ENCODE measurements at regions not wholly inside any gene's neighbourhood (a gene's known extent, or its start where the extent isn't known, plus 50 kb on each side); places are given as distances from the start of the nearest gene placed in this dataset.

DNA sequence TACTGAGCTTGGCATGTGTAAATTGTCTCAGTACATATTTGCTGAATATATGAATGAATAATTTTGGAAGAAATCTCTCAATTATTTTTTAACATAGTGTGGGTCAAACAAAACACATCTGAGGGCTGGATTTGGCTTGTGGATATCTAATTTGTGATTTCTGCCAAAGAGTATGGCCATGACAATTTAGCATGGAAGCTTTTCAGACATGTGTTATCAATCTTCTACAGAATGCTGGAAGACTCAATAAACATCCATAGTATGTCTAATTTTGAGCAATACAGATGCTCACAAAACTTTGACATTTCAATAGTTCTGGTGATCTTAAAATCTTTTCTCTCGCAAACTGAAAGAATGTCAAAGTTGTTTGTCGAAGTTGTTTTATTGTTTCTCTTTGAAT, 214.1 kb upstream of the ANKH start:
- Mint-ChIP-seq H3K4me1 (ENCODE audit: low read depth in 2 of 2) (no peaks in the 10 kb centered on the region), H3K4me3 (no peak overlapping the region), H3K27me3 (no peaks in the 10 kb centered on the region), H3K9me3 (no peaks in the 10 kb centered on the region), H3K27ac (no peak overlapping the region), H3K36me3 (no peaks in the 10 kb centered on the region)
- ATAC-seq (no peak), DNase-seq (ENCODE audit: low spot score) (no peak)

DNA sequence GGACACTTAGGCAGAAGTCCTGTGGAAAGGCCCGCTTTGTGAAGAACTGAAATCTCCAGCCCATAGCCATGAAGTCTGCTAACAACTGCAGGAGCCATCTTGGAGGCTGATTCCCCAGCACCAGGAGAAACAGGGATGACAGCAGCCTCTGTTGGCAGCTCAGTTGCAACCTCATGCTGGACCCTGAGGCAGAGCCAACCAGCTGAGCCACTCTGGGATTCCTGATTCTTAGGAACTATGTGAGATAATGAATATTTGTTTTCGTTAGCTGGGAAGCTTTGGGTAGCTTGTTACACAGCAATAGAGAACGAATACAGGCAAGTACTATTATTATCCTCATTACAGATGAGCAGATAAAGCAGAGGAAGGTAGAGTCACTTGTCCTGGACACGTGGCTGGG, 210.5 kb upstream of the ANKH start:
- no peak overlapping the region for H3K27ac Mint-ChIP-seq
- peaks cover 7% of the 10 kb centered on the region for H3K9me3 Mint-ChIP-seq
- H3K4me3 Mint-ChIP-seq: no peak overlapping the region
- H3K4me1 Mint-ChIP-seq (ENCODE audit: low read depth in 2 of 2): no peaks in the 10 kb centered on the region
- DNase-seq (ENCODE audit: low spot score) (no peak), ATAC-seq (no peak)
- H3K27me3 Mint-ChIP-seq: no peaks in the 10 kb centered on the region
- no peaks in the 10 kb centered on the region for H3K36me3 Mint-ChIP-seq

DNA sequence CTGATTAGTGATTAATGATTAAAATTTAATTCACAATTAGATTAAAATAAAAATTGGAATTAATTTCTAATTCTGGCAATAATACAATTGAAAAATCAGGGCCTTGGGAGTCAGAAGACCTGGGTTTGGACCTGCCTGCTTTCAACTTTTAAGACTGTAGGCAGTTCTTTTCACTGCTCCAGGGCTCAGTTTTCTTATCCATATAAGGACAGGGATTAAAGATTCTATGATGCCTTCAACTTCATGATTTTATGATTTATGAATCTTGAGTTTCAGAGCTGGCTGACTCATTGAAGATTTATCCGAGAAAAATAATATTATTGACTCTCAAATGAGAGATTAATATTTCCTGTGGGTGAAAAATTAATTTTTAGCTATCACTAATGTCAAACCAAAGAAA, 208.6 kb upstream of the ANKH start:
- no peaks in the 10 kb centered on the region for H3K36me3 Mint-ChIP-seq
- H3K4me3 Mint-ChIP-seq: no peak overlapping the region
- no peak for ATAC-seq
- H3K27me3 Mint-ChIP-seq: no peaks in the 10 kb centered on the region
- H3K9me3 Mint-ChIP-seq: peaks cover 7% of the 10 kb centered on the region
- H3K4me1 Mint-ChIP-seq (ENCODE audit: low read depth in 2 of 2): no peaks in the 10 kb centered on the region
- DNase-seq (ENCODE audit: low spot score): no peak
- no peak overlapping the region for H3K27ac Mint-ChIP-seq

DNA sequence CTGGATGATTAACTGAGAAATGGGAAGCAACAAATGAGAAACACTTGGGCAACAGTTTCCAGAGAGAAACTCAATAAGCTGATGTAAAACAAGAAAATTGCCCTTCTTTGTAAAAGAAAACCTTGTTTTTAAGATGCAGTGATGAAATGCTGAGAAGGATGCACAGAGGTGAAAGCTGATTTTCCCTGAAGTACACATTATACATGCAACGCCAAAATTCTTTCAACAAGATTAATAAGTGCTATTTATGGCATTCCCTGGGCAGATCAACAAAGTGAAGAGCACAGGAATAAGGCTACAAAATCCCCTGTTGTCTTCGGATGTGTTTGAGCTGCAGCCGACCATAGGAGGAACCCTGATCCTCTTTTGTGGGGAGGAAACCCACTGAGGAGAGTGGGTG, 208.0 kb upstream of the ANKH start:
- Mint-ChIP-seq H3K27me3 (no peaks in the 10 kb centered on the region), H3K4me1 (ENCODE audit: low read depth in 2 of 2) (no peaks in the 10 kb centered on the region), H3K9me3 (peaks cover 7% of the 10 kb centered on the region), H3K27ac (no peak overlapping the region), H3K36me3 (no peaks in the 10 kb centered on the region), H3K4me3 (no peak overlapping the region)
- ATAC-seq: no peak
- DNase-seq (ENCODE audit: low spot score): no peak

DNA sequence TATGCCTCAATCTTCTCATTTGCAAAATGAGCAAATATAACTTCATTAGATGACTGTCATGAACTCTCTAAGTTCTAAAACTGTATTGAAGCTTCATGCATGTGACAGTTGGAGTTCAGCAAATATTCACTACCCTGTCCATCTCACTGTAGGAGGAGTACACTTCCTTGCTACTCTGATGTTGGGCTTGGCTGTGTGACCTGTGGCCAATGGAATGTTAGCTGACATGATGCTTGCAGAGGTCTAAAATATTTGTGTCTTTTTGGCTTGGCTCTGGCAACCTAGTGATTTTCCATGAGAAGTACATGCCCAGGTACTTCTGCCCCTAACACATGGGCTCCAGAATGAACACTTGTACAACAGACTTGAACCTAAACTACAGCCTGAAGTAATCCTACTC, 203.1 kb upstream of the ANKH start:
- Mint-ChIP-seq H3K4me1 (ENCODE audit: low read depth in 2 of 2) (no peaks in the 10 kb centered on the region), H3K27me3 (peaks cover 2 to 16% of the 10 kb centered on the region in 2 donors), H3K27ac (no peak overlapping the region), H3K9me3 (peaks cover 3% of the 10 kb centered on the region), H3K4me3 (no peak overlapping the region), H3K36me3 (no peaks in the 10 kb centered on the region)
- no peak for ATAC-seq
- DNase-seq (ENCODE audit: low spot score): no peak

DNA sequence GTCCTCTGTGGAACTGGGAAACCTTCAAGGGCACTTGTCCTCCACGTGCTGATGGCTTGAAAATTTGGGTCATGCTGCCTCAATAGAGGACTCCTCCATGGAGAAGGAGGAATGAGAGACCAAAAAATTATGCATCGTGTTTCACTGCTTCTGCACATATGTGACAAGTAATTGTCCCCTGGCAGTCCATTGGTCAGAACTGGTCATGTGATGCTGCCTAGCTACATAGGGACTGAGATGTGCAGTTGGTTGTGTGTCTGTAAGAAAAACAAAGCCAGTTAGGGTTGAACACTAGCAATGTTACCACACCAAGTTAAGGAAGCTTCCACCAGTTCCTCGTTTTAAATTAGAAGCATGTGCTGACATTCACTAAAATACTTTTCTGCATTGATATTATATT, 201.9 kb upstream of the ANKH start:
- H3K36me3 Mint-ChIP-seq: no peaks in the 10 kb centered on the region
- peaks cover 2 to 16% of the 10 kb centered on the region in 2 donors for H3K27me3 Mint-ChIP-seq
- ATAC-seq: no peak
- no peak for DNase-seq (ENCODE audit: low spot score)
- no peak overlapping the region for H3K4me3 Mint-ChIP-seq
- H3K4me1 Mint-ChIP-seq (ENCODE audit: low read depth in 2 of 2): no peaks in the 10 kb centered on the region
- H3K27ac Mint-ChIP-seq: no peak overlapping the region
- no peaks in the 10 kb centered on the region for H3K9me3 Mint-ChIP-seq

DNA sequence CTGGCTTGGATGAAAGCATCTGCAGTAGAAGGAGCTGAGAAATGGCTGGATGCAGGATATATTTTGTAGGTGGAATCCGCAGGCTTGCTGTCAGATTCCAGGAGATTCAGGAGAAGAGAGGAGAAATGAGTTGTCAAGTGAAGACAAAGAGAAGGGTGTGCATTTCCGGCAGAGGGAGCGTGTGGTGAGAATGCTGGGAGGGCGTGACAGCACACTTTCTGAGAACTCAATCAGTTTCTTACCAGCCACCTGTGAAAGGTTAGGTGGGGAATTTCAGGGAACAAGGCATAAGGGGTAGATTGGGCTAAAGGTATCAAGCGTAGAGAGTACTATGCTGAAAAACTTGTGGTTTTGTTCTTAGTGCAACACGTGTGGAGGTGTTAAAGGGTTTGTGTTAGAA, 199.3 kb upstream of the ANKH start:
- H3K27me3 Mint-ChIP-seq: peaks cover 5 to 16% of the 10 kb centered on the region in 2 donors
- no peaks in the 10 kb centered on the region for H3K36me3 Mint-ChIP-seq
- H3K9me3 Mint-ChIP-seq: peaks cover 3% of the 10 kb centered on the region
- DNase-seq (ENCODE audit: low spot score) (no peak), ATAC-seq (no peak)
- H3K4me3 Mint-ChIP-seq: no peak overlapping the region
- H3K27ac Mint-ChIP-seq: no peak overlapping the region
- H3K4me1 Mint-ChIP-seq (ENCODE audit: low read depth in 2 of 2): no peaks in the 10 kb centered on the region

DNA sequence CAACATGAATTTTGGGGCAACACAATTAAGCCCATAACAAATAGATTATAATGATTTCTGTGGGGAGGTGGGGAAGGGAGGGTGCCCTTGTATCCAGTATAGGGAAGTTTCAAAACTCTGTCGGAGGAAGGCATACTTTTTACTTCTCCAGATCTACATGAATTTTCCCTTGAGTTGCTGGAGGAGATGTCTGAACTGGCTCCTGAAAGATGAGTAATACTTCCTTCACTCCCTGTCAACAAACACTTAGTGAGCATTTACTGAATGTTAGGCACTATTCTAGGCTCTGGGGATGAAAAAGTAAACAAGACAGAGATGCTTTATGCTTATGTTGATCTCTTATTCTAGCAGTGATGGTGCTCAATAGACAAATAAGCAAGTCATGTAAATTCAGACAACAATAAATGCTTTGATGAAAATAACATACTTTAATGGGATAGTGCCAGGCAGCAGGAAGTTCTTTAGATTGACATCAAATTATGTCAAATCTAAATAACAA, 197.9 kb upstream of the ANKH start:
- ATAC-seq: no peak
- no peak overlapping the region for H3K4me3 Mint-ChIP-seq
- peaks cover 5 to 23% of the 10 kb centered on the region in 2 donors for H3K27me3 Mint-ChIP-seq
- H3K9me3 Mint-ChIP-seq: peaks cover 3% of the 10 kb centered on the region
- no peaks in the 10 kb centered on the region for H3K4me1 Mint-ChIP-seq (ENCODE audit: low read depth in 2 of 2)
- H3K27ac Mint-ChIP-seq: no peak overlapping the region
- H3K36me3 Mint-ChIP-seq: no peaks in the 10 kb centered on the region
- DNase-seq (ENCODE audit: low spot score): no peak

DNA sequence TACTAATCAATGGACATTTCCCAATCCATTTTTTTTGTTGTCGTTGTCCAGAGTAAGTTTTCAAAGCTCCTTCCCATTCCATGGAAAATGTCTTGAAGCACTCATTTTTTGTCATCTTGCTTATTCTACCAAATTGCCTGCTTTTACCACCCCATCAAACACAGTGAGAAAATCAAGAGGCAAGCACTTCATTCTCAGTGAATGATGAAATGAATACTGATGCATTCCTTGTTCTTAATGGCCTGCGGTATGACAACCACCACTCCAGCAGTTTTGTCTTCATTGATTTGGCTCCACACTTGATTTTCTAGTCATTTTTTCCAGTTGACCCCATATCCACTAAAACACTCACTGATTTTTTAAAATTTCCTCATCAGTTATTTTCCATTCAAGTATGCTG, 193.5 kb upstream of the ANKH start:
- Mint-ChIP-seq H3K27ac (no peak overlapping the region), H3K4me1 (ENCODE audit: low read depth in 2 of 2) (no peaks in the 10 kb centered on the region), H3K9me3 (peaks cover 3% of the 10 kb centered on the region), H3K27me3 (peaks cover 5 to 7% of the 10 kb centered on the region in 2 donors), H3K4me3 (no peak overlapping the region), H3K36me3 (no peaks in the 10 kb centered on the region)
- no peak for DNase-seq (ENCODE audit: low spot score)
- ATAC-seq: no peak

DNA sequence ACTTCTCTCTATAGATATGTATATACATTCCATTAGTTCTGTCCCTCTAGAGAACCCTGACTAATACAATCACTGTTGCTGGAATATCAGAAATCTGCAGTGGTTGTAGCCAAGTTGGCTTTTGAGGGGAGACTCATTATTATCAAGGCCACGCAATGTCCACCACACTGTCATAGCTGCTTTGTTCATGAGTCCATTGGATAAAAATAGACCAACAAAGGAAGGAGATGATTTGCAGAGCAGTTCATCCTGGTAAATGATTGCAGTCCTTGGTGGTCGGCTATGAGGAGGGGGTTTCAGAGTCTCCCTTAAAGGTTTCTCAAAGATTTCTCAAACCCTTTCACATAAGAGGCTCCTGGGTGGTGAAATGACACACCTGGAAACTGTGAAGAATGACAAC, 192.8 kb upstream of the ANKH start:
- Mint-ChIP-seq H3K4me1 (ENCODE audit: low read depth in 2 of 2) (no peaks in the 10 kb centered on the region), H3K27ac (no peak overlapping the region), H3K4me3 (no peak overlapping the region), H3K36me3 (no peaks in the 10 kb centered on the region), H3K27me3 (peaks cover 6 to 7% of the 10 kb centered on the region in 2 donors), H3K9me3 (peaks cover 3% of the 10 kb centered on the region)
- DNase-seq (ENCODE audit: low spot score): no peak
- ATAC-seq: no peak

DNA sequence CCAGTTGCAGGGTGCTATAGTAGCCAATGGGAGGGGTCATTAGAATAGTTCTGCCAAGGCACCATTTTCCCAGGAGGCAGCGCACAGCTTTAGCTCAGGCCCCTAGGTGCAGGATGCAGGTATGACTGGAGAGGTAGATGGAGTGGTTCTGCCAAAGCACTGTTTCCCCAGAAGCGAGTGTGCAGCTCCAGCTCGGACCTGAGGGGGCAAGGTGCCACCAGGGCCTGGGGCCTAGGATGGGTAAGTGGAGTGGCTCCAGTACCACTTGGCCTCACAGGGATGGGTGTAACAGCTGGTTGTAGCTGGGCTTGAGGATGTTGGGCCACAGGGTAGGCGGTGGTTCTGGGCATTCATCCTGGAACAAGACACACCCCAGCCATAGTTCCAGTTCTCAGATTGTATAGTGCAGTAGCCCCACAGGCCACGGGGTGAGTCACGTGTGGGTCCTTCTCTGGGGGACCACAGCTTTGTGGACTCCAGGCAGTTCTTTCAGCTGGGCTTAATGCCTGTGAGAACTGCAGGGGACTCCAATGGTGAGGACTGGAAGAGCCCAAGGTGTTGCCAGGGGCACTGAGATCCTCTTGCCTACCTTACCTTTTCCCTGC, 185.5 kb upstream of the ANKH start:
- DNase-seq (ENCODE audit: low spot score) (no peak), ATAC-seq (no peak)
- Mint-ChIP-seq H3K27ac (no peak overlapping the region), H3K27me3 (peaks cover 10 to 31% of the 10 kb centered on the region in 2 donors), H3K36me3 (peaks cover 1% of the 10 kb centered on the region), H3K4me3 (no peak overlapping the region), H3K4me1 (ENCODE audit: low read depth in 2 of 2) (no peaks in the 10 kb centered on the region), H3K9me3 (no peaks in the 10 kb centered on the region)

DNA sequence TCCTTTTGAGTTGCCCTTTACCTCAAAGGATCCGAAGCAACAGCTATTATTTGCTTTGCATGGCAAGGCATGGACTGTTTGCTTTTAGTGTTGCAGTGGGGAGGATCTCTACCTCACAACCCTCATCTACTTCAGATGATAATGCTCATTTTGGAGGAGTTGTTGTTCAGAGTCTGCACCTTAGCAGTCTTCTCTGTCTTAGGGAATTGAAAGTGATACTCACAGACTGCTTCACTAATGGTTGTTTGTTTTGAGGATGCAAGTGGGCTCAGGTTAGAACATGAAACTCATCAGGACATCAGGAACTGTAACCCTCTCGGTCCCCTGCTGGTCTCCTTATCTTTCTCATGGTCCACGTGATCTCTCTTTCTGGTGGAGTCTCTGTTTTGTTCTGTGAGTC, 172.9 kb upstream of the ANKH start:
- no peak overlapping the region for H3K27ac Mint-ChIP-seq
- no peak overlapping the region for H3K4me3 Mint-ChIP-seq
- no peak for DNase-seq (ENCODE audit: low spot score)
- no peaks in the 10 kb centered on the region for H3K9me3 Mint-ChIP-seq
- H3K36me3 Mint-ChIP-seq: no peaks in the 10 kb centered on the region
- H3K4me1 Mint-ChIP-seq (ENCODE audit: low read depth in 2 of 2): no peaks in the 10 kb centered on the region
- no peak for ATAC-seq
- H3K27me3 Mint-ChIP-seq: peaks cover 12 to 32% of the 10 kb centered on the region in 2 donors

DNA sequence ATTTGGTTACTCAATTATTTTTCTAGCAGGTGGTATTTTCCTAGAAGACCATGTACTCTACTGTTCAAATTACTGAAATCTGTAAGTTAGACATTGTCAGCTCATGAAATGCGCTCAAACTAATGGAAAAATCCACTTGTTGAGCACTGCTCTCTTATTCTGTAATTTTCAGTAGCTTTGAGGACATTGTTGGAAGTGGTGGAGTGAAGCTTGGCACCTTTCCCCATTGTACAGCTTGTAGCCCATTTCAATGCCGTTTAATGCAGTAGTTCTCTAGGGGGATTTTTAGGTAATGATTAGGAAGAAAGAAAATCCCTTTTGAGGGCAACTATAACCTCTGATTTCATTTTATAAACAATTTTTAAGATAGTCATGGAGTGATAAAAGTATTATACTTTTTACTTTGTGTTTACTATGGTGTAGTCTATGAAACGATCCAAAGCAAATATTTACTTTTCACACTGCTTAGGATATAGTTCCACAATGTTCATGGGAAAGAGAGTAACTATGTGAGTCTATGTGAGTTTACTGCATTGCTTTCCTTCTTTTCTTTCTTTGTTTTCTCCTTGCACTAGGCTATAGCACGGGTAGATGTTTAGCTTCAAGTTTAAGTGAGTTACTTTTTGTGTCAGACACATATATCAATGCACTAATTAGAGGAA, 165.8 kb upstream of the ANKH start:
- no peak for ATAC-seq
- Mint-ChIP-seq H3K36me3 (no peaks in the 10 kb centered on the region), H3K27me3 (peaks cover 8 to 33% of the 10 kb centered on the region in 2 donors), H3K4me3 (no peak overlapping the region), H3K9me3 (peaks cover 3% of the 10 kb centered on the region), H3K4me1 (ENCODE audit: low read depth in 2 of 2) (no peaks in the 10 kb centered on the region), H3K27ac (no peak overlapping the region)
- no peak for DNase-seq (ENCODE audit: low spot score)

DNA sequence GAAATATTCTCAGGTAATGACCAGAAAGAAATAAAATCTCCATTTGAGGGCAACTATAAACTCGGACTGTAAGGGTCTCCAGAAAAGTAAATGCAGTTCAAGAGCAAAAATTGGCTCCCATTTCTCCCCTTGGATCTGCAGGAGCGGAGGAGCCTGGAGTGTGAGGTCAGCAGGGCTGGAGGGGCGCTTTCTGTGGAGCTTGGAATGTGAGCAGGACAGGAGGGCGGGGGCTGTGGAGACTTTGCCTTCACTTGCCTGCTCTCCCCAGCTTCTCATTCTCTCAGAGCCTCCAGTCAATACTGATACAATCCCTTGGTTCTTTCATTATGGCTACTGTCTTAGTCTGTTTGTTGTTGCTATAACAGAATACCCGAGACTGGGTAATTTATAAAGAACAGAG, 162.8 kb upstream of the ANKH start:
- H3K4me1 Mint-ChIP-seq (ENCODE audit: low read depth in 2 of 2): no peaks in the 10 kb centered on the region
- no peak overlapping the region for H3K27ac Mint-ChIP-seq
- H3K36me3 Mint-ChIP-seq: no peaks in the 10 kb centered on the region
- peaks cover 20 to 33% of the 10 kb centered on the region in 2 donors for H3K27me3 Mint-ChIP-seq
- no peak overlapping the region for H3K4me3 Mint-ChIP-seq
- H3K9me3 Mint-ChIP-seq: peaks cover 3% of the 10 kb centered on the region
- ATAC-seq (no peak), DNase-seq (ENCODE audit: low spot score) (no peak)

DNA sequence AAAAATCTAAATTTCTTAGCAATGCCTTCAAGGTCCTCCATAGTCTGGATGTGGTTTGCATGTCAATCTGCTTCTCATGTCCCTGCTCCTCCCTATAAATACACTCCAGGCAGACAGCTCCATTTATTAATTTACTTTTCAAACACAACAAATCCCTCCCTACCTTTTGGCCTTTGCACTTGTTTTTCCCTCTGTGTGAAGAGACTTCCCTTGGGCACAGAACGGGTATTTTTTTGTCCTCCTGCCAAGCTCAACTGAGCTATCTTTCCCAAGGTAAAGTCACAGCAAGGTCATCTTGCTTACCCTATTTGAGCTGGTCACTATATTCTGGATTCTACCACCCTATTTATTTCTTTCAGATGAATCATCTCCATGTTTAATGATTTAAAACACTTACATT, 159.6 kb upstream of the ANKH start:
- Mint-ChIP-seq H3K4me3 (no peak overlapping the region), H3K4me1 (ENCODE audit: low read depth in 2 of 2) (no peaks in the 10 kb centered on the region), H3K27ac (no peak overlapping the region), H3K36me3 (no peaks in the 10 kb centered on the region), H3K27me3 (peaks cover 35 to 53% of the 10 kb centered on the region in 2 donors), H3K9me3 (no peaks in the 10 kb centered on the region)
- no peak for ATAC-seq
- DNase-seq (ENCODE audit: low spot score): no peak

All from natural killer cell treated with Interleukin-12 subunit alpha and Interleukin-12 subunit beta and Interleukin-15 and Interleukin-18, amount 100 ng/mL, for 72 hours (primary cell).